ENCODE measurements at regions not wholly inside any gene's neighbourhood (a gene's known extent, or its start where the extent isn't known, plus 50 kb on each side); places are given as distances from the start of the nearest gene placed in this dataset.
"Not testable (repeated sequence)": the region's sequence is repeated elsewhere in the genome, so short reads cannot be mapped to it uniquely, and the experiment has no call there.

GRCh38 chr18:34529358-34530335 lies 180.5 kb upstream of the DTNA start:
- no peak for DNase-seq (ENCODE audit: low spot score)

- no peak for DNase-seq (ENCODE audit: low spot score)
Observed at GRCh38 chr18:34531110-34531509, 179.0 kb upstream of the DTNA start.

- DNase-seq (ENCODE audit: low spot score) = not testable (repeated sequence)
Observed at GRCh38 chr18:34534642-34535041, 175.5 kb upstream of the DTNA start.

- DNase-seq (ENCODE audit: low spot score) = no peak
Observed at GRCh38 chr18:34540897-34541296, 169.2 kb upstream of the DTNA start.

GRCh38 chr18:34542625-34543024 lies 167.5 kb upstream of the DTNA start:
- DNase-seq (ENCODE audit: low spot score) = no peak

- no peak for DNase-seq (ENCODE audit: low spot score)
Observed at GRCh38 chr18:34543356-34543755, 166.7 kb upstream of the DTNA start.

- no peak for DNase-seq (ENCODE audit: low spot score)
Observed at GRCh38 chr18:34543945-34544344, 166.2 kb upstream of the DTNA start.

- DNase-seq (ENCODE audit: low spot score) = no peak
Observed at GRCh38 chr18:34544930-34545329, 165.2 kb upstream of the DTNA start.

- no peak for DNase-seq (ENCODE audit: low spot score)
Observed at GRCh38 chr18:34548120-34548972, 161.8 kb upstream of the DTNA start.

- DNase-seq (ENCODE audit: low spot score) = no peak
Observed at GRCh38 chr18:34548973-34549294, 161.2 kb upstream of the DTNA start.

- DNase-seq (ENCODE audit: low spot score) = no peak
Observed at GRCh38 chr18:34549367-34549766, 160.7 kb upstream of the DTNA start.

- DNase-seq (ENCODE audit: low spot score) = no peak
Observed at GRCh38 chr18:34550156-34550555, 159.9 kb upstream of the DTNA start.

GRCh38 chr18:34550902-34551301 lies 159.2 kb upstream of the DTNA start:
- no peak for DNase-seq (ENCODE audit: low spot score)

GRCh38 chr18:34551824-34552223 lies 158.3 kb upstream of the DTNA start:
- no peak for DNase-seq (ENCODE audit: low spot score)

GRCh38 chr18:34562252-34562870 lies 147.7 kb upstream of the DTNA start:
- DNase-seq (ENCODE audit: low spot score) = no peak

GRCh38 chr18:34567857-34568256 lies 142.2 kb upstream of the DTNA start:
- DNase-seq (ENCODE audit: low spot score) = no peak

- DNase-seq (ENCODE audit: low spot score) = no peak
Observed at GRCh38 chr18:34576622-34577021, 133.5 kb upstream of the DTNA start.

- no peak for DNase-seq (ENCODE audit: low spot score)
Observed at GRCh38 chr18:34583895-34584294, 126.2 kb upstream of the DTNA start.

- no peak for DNase-seq (ENCODE audit: low spot score)
Observed at GRCh38 chr18:34590503-34590902, 119.6 kb upstream of the DTNA start.

- DNase-seq (ENCODE audit: low spot score) = no peak
Observed at GRCh38 chr18:34591920-34592444, 118.1 kb upstream of the DTNA start.

- DNase-seq (ENCODE audit: low spot score) = no peak
Observed at GRCh38 chr18:34592481-34592880, 117.6 kb upstream of the DTNA start.

- DNase-seq (ENCODE audit: low spot score) = no peak
Observed at GRCh38 chr18:34592961-34593382, 117.1 kb upstream of the DTNA start.
